HUES64 (cell line): ENCODE measurements at regions not wholly inside any gene's neighbourhood (a gene's known extent, or its start where the extent isn't known, plus 50 kb on each side); places are given as distances from the start of the nearest gene placed in this dataset.
"Not testable (repeated sequence)": the region's sequence is repeated elsewhere in the genome, so short reads cannot be mapped to it uniquely, and the experiment has no call there.

Experiments used
- H3K27ac ChIP-seq: 2 replicates; pipeline ENCODE4 v1.7.0; 2013; ENCODE audit warnings: low read depth, low read length, inconsistent platforms
- H3K27me3 ChIP-seq: 2 replicates; pipeline ENCODE4 v1.6.1; 2013; ENCODE audit warnings: mild to moderate bottlenecking, low read length; ENCODE audit not compliant: insufficient read depth
- H3K36me3 ChIP-seq: 2 replicates; pipeline ENCODE4 v1.6.1; 2013; ENCODE audit warnings: mild to moderate bottlenecking, low read length; ENCODE audit not compliant: insufficient read depth
- H3K4me1 ChIP-seq: 2 replicates; pipeline ENCODE4 v1.6.1; 2013; ENCODE audit warnings: mild to moderate bottlenecking, low read length, moderate library complexity; ENCODE audit not compliant: insufficient read depth
- H3K4me3 ChIP-seq: 2 replicates; pipeline ENCODE4 v1.5.1; 2013; ENCODE audit warnings: mild to moderate bottlenecking, low read length, moderate library complexity
- H3K9ac ChIP-seq: 2 replicates; pipeline ENCODE4 v1.6.1; 2013; ENCODE audit warnings: mild to moderate bottlenecking, low read depth, low read length
- H3K9me3 ChIP-seq: 2 replicates; pipeline ENCODE4 v1.6.1; 2013; ENCODE audit warnings: low read depth, low read length; ENCODE audit not compliant: insufficient read depth
- WGBS: fragments of 150-250, 120-280 bp; methylation state at CpG from one replicate; pipeline ENCODE4 v1.1.7; 2013; ENCODE audit warnings: missing lambda C conversion rate; 5-methylcytosine and 5-hydroxymethylcytosine counted together

DNA sequence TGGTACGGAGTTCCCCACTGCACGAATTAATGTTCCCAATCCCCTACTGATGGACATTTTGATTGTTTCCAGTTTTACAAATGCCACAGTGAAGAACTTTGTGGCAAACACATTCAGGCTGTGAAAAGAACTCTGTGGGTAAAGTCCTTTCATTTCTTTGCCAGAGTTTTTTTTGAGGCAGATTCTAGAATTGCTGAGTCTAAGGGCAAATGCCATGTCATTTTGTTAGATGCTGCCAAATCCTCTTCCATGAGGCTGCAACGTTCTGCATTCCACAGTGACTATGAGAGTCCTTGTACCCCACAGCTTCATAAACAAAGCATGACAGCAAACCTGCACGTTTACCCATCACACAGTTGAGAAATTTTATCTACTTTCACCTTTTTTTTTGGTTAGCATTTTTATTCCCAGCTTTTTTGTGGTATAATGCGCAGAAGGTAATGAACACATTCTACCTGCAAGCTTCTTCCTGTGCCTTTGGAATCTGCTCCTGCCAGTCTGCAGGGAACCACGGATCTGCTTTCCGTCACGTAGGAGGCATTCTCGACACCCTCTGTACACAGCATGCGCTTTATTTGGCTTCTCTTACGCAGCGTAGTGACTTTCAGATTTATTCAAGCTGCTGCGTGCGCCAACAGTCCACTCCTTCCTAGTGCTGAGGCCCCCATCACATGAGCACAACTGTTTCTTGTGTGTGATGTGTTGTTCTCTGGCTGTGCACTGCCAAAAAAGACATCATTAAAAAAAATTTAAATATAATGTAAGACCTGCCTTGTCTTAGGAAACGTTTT lies 51.2 kb upstream of the TNK2 start:
- H3K4me1 ChIP-seq, H3K9me3 ChIP-seq, H3K27me3 ChIP-seq, H3K27ac ChIP-seq, H3K4me3 ChIP-seq, H3K9ac ChIP-seq: not testable (repeated sequence)
- WGBS: 86% methylated on average over 3 of the region's 15 CpGs
- peaks cover 15% of the 10 kb centered on the region; the same call in 1 of the 2 replicates for H3K36me3 ChIP-seq

DNA sequence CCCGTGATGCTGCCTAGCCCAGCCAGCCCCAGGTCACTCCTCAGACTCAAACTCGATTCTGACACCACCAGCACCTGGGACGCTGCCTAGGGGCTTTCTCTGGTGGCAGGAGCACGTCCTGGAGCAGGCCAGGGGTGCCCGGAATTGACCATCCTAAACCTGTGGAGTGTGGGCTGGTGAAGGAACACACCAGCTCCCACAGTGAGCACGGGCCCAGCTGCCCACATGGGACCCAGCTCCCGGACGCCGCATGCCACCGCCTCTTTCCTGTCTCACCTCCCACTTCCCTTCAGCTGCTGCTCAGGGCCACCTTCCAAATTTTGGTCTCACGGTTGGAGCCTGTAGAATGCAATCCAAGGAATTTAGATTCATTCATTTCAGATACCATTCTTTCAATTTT lies 50.4 kb upstream of the TNK2 start:
- WGBS: 90% methylated on average over 11 of the region's 11 CpGs
- H3K4me3 ChIP-seq, H3K27me3 ChIP-seq, H3K9ac ChIP-seq, H3K4me1 ChIP-seq, H3K9me3 ChIP-seq, H3K27ac ChIP-seq: not testable (repeated sequence)
- H3K36me3 ChIP-seq: peaks cover 15% of the 10 kb centered on the region; the same call in 1 of the 2 replicates
